PC-3 (cell line): ENCODE measurements at regions not wholly inside any gene's neighbourhood (a gene's known extent, or its start where the extent isn't known, plus 50 kb on each side); places are given as distances from the start of the nearest gene placed in this dataset.
A peak's percentile ranks its signal among the peaks of the same experiment; 100 is the strongest.

Source experiments
- ATAC-seq: fragments of 200-7000 bp; cut with Tn5 transposase; 2 replicates; pipeline ENCODE4 v1.9.1; 2020; ENCODE audit warnings: mild to moderate bottlenecking, moderate library complexity
- BruUV-seq: library from RNA; stranded (reverse); fragments of 400-500 nt; replicated peaks from 2 replicates; lab custom pipeline; 2021; lab: Mats Ljungman, UMichigan
- CTCF ChIA-PET: fragments of 300-600 bp; sonication (Branson Sonifier 250); formaldehyde crosslinking; loops from one replicate; lab custom pipeline; 2022; ENCODE audit warnings: antibody characterized with exemption; lab: Charles Lee
- POLR2A ChIA-PET: fragments of 300-600 bp; sonication (Branson Sonifier 250); formaldehyde crosslinking; loops from one replicate; lab custom pipeline; 2022; ENCODE audit warnings: antibody characterized with exemption; ENCODE audit not compliant: unreplicated experiment; lab: Charles Lee
- DNase-seq: peaks from one replicate; pipeline ENCODE4 v3.0.0-alpha.2; 2015
- H2AFZ ChIP-seq: fragments of 300-600 bp; sonication (generic); 2 replicates; pipeline ENCODE4 v1.6.0; 2016; ENCODE audit warnings: antibody characterized with exemption, low read length
- H3F3A ChIP-seq: fragments of 300-600 bp; sonication (generic); one replicate; pipeline ENCODE4 v1.6.0; 2017; ENCODE audit warnings: antibody characterized with exemption, low read length, control low read depth, mild to moderate bottlenecking; ENCODE audit not compliant: unreplicated experiment
- H3K27ac ChIP-seq: fragments of 300-600 bp; sonication (generic); 2 replicates; pipeline ENCODE4 v1.5.1; 2016; ENCODE audit warnings: mild to moderate bottlenecking, low read length
- H3K27me3 ChIP-seq: fragments of 300-600 bp; sonication (generic); 2 replicates; pipeline ENCODE4 v1.6.1; 2016; ENCODE audit warnings: low read length, mixed read lengths
- H3K36me3 ChIP-seq: fragments of 300-600 bp; sonication (generic); 2 replicates; pipeline ENCODE4 v1.6.1; 2016; ENCODE audit warnings: low read depth, mixed run types, low read length, mixed read lengths
- H3K4me1 ChIP-seq: fragments of 300-600 bp; sonication (generic); 2 replicates; pipeline ENCODE4 v1.5.1; 2016; ENCODE audit warnings: low read length; ENCODE audit not compliant: insufficient read depth
- H3K4me2 ChIP-seq: fragments of 300-600 bp; sonication (generic); 2 replicates; pipeline ENCODE4 v1.6.0; 2016; ENCODE audit warnings: low read length
- H3K4me3 ChIP-seq: fragments of 300-600 bp; sonication (generic); 2 replicates; pipeline ENCODE4 v1.5.1; 2016; ENCODE audit warnings: mild to moderate bottlenecking, low read length, mixed read lengths
- H3K79me2 ChIP-seq: fragments of 300-600 bp; sonication (generic); 2 replicates; pipeline ENCODE4 v1.6.1; 2017; ENCODE audit warnings: low read length, mixed read lengths
- H3K9ac ChIP-seq: fragments of 300-600 bp; sonication (generic); 2 replicates; pipeline ENCODE4 v1.6.0; 2016; ENCODE audit warnings: mild to moderate bottlenecking, low read length
- H3K9me2 ChIP-seq: fragments of 300-600 bp; sonication (generic); replicated peaks from 2 replicates; pipeline ENCODE4 v1.6.1; 2016; ENCODE audit warnings: mixed run types, low read length, mixed read lengths
- H3K9me3 ChIP-seq: fragments of 300-600 bp; sonication (generic); 2 replicates; pipeline ENCODE4 v1.6.1; 2016; ENCODE audit warnings: low read length, mixed read lengths
- H4K20me1 ChIP-seq: fragments of 300-600 bp; sonication (generic); 2 replicates; pipeline ENCODE4 v1.6.1; 2016; ENCODE audit warnings: low read length, mixed read lengths
- EZH2 ChIP-seq: fragments of 300-600 bp; sonication (generic); IDR thresholded peaks from one replicate; pipeline ENCODE4 v1.6.1; 2017; ENCODE audit warnings: antibody characterized with exemption, mild to moderate bottlenecking, low read length; ENCODE audit not compliant: unreplicated experiment
- EZH2phosphoT487 ChIP-seq: fragments of 300-600 bp; sonication (generic); IDR thresholded peaks from 2 replicates; pipeline ENCODE4 v1.6.1; 2018; ENCODE audit warnings: mild to moderate bottlenecking, antibody characterized with exemption, low read length, borderline replicate concordance
- intact Hi-C: fragments of 100-400 bp; cut with micrococcal nuclease; formaldehyde crosslinking; loops from 2 replicates; pipeline ENCODE4 v1.9.0; 2023
- TF ChIP-seq, protein P1 (sequence below): fragments of 300-600 bp; sonication (generic); conservative IDR thresholded peaks from 2 replicates; pipeline ENCODE4 v1.5.1; 2017; ENCODE audit warnings: antibody characterized with exemption, low read depth, mild to moderate bottlenecking, low read length

DNA sequence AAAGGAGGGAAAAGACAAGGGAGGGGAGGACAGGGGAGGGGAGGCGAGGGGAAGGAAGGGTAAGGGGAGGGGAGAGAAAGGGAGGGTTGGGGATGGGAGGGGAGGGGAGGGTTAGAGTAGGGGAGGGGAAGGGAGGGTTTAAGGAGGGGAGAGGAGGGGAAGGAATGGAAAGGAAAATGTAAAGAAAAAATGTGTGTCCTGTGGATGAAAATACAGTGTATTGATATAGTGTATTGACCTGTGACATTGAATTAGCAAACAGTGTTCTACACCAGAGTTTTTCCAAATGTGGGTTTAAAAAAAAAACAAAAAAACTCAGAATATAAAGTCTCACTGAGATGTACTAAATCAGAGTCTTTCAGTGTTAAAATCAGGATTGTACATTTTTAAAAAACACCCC is 1279.8 kb upstream of the ADGRL2 start:
- no peaks in the 10 kb centered on the region for H3K27me3 ChIP-seq
- no peaks in the 10 kb centered on the region for H3K79me2 ChIP-seq
- H3K27ac ChIP-seq = no peak overlapping the region
- POLR2A ChIA-PET = no interaction called here
- BruUV-seq = no TSS peak
- H3K9ac ChIP-seq = no peak overlapping the region
- H3K9me2 ChIP-seq = no peaks in the 10 kb centered on the region
- no peak for TF ChIP-seq EZH2
- TF ChIP-seq, protein P1, sequence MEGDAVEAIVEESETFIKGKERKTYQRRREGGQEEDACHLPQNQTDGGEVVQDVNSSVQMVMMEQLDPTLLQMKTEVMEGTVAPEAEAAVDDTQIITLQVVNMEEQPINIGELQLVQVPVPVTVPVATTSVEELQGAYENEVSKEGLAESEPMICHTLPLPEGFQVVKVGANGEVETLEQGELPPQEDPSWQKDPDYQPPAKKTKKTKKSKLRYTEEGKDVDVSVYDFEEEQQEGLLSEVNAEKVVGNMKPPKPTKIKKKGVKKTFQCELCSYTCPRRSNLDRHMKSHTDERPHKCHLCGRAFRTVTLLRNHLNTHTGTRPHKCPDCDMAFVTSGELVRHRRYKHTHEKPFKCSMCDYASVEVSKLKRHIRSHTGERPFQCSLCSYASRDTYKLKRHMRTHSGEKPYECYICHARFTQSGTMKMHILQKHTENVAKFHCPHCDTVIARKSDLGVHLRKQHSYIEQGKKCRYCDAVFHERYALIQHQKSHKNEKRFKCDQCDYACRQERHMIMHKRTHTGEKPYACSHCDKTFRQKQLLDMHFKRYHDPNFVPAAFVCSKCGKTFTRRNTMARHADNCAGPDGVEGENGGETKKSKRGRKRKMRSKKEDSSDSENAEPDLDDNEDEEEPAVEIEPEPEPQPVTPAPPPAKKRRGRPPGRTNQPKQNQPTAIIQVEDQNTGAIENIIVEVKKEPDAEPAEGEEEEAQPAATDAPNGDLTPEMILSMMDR = no peak
- no peak for TF ChIP-seq EZH2phosphoT487
- H4K20me1 ChIP-seq = no peaks in the 10 kb centered on the region
- no peak overlapping the region for H3K4me3 ChIP-seq
- no peaks in the 10 kb centered on the region for H3F3A ChIP-seq
- intact Hi-C loops = no loop called here
- ATAC-seq (no peak), DNase-seq (no peak)
- CTCF ChIA-PET = no interaction called here
- H2AFZ ChIP-seq = no peak overlapping the region
- no peak overlapping the region for H3K4me2 ChIP-seq
- no peaks in the 10 kb centered on the region for H3K9me3 ChIP-seq
- no peaks in the 10 kb centered on the region for H3K4me1 ChIP-seq
- no peaks in the 10 kb centered on the region for H3K36me3 ChIP-seq

DNA sequence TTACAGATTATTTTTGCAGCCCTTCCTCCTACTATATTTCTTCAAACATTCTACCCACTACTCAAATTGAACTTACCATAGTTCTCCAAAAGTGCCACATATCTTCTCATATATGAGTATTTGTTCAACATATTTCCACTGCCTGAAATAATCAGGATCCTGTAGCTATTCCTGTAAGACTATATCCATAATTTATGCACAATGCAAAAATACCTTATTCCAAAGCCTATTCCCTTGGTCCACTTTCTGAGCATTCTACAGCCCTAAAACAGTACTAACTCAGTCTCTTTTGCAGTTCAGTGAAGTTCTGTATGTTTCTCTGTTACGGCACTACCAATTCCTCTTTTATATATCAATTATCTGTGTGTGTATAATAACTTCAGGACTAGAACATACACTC is 1283.7 kb upstream of the ADGRL2 start:
- H3K9me3 ChIP-seq = no peaks in the 10 kb centered on the region
- H3F3A ChIP-seq = no peaks in the 10 kb centered on the region
- H4K20me1 ChIP-seq = no peaks in the 10 kb centered on the region
- BruUV-seq = no TSS peak
- H2AFZ ChIP-seq = no peak overlapping the region
- no peak overlapping the region for H3K9ac ChIP-seq
- ChIA-PET CTCF (no interaction called here), POLR2A (no interaction called here)
- no peaks in the 10 kb centered on the region for H3K27me3 ChIP-seq
- DNase-seq (no peak), ATAC-seq (no peak)
- no peak overlapping the region for H3K4me3 ChIP-seq
- no peaks in the 10 kb centered on the region for H3K4me1 ChIP-seq
- TF ChIP-seq EZH2phosphoT487 (no peak), EZH2 (no peak)
- H3K27ac ChIP-seq = no peak overlapping the region
- H3K4me2 ChIP-seq = no peak overlapping the region
- H3K79me2 ChIP-seq = no peaks in the 10 kb centered on the region
- intact Hi-C loops = no loop called here
- H3K36me3 ChIP-seq = no peaks in the 10 kb centered on the region
- H3K9me2 ChIP-seq = no peaks in the 10 kb centered on the region

DNA sequence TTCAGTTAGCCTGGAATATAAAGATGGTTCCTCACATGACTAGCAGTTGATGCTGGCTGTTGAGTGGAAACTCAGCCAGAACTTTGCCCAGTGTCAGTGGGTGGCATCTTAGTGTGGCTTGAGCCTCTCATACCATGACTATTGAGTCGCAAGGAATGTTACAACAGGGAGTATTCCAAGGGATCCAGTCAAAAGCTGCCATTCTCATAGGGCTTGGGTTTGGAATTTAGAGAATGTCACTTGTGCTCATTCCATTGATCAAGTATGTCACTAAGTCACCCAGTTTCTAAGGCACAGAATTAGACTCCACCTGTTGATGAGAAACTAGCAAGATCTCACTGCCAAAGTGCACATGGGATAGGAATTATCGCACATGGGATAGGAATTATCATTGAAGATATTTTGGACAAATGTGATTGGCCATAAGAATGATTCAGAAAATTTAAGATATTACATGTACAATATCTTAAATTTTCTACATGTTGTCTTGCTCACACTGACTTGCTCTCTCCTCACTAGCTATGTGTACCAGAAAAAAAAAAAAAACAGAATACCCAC is 1290.7 kb upstream of the ADGRL2 start:
- Histone ChIP-seq H2AFZ (no peak overlapping the region), H3K27ac (no peak overlapping the region), H3K4me1 (no peaks in the 10 kb centered on the region), H3K9me3 (no peaks in the 10 kb centered on the region), H3K4me3 (no peak overlapping the region), H3F3A (no peaks in the 10 kb centered on the region), H3K9me2 (no peaks in the 10 kb centered on the region), H3K79me2 (no peaks in the 10 kb centered on the region), H3K36me3 (no peaks in the 10 kb centered on the region), H3K9ac (no peak overlapping the region), H3K4me2 (no peak overlapping the region), H4K20me1 (no peaks in the 10 kb centered on the region), H3K27me3 (no peaks in the 10 kb centered on the region)
- ATAC-seq (no peak), DNase-seq (peak; percentile 10)
- CTCF ChIA-PET = no interaction called here
- no peak for TF ChIP-seq EZH2
- TF ChIP-seq EZH2phosphoT487 = no peak
- TF ChIP-seq, protein P1 = no peak
- intact Hi-C loops = no loop called here
- no TSS peak for BruUV-seq
- POLR2A ChIA-PET = no interaction called here
